Stimulated activated CD4-positive, alpha-beta T cell treated with anti-CD3 and anti-CD28 coated beads, Interleukin-2, amount 100 ng/mL, for 24 hours (primary cell): ENCODE measurements at regions not wholly inside any gene's neighbourhood (a gene's known extent, or its start where the extent isn't known, plus 50 kb on each side); places are given as distances from the start of the nearest gene placed in this dataset.

Source experiments
- DNase-seq, 2 donors: peaks; one replicate each; pipeline ENCODE4 v3.0.0-alpha.2; 2020

DNA sequence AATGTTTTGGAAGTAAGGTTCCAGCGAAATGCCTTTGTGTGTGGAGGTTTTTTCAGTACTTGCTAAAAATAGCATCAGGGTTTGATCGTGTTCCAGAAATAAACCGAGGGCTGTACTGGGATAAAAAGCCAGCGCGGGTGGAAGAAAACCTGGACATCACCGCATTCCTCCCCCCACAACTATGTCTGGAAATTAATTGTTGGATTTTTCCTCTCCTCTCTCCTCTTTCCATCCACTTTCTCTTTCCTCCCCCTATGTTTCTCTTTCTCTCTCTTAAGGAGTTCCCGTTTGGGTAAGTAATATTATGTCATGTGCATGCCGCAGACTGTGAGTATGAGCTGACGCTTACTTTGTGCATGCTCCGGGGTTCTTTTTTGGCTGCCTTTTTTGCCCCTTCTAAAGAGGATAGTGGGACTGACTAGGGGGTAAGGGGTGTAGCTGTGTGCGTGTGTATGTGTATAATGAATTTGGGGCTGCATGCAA lies 104.2 kb upstream of the HSD17B12 start:
- DNase-seq: no peak

DNA sequence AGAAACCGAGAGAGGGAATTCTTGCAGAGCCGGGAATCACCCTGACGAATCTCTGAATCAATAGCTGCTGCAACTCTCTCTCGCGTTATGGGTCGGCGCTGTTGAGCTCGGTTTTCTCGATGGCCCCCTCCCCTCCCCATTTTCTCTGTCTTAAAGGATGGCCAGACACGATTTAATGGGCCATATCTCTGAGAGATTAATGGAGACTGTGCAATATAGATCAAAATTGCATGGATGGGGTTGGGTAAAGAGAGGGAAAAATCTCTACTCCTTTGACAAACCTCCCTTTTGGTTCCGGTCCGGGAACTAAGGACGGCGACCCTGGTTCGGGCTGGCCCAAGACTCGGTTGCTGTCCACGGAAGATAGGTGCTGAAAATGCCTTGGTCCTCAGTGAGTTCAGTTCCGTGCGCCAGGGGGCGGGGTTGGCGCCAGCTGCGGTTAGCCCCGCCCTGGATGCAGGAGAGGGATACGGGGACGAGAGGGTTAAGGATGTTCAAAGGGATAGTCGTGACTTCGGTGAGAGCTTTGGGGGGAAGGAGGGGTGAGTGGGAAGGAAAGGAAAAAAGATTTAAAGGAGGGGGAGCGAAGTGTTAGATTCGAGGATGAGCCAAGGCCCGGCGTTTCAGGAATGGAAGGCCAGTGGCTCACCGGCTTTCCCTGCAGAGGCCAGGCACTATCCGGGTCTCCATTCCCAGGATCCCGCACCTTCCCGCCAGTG lies 103.6 kb upstream of the HSD17B12 start:
- peak in 1 of 2 donors; percentile 36 for DNase-seq

DNA sequence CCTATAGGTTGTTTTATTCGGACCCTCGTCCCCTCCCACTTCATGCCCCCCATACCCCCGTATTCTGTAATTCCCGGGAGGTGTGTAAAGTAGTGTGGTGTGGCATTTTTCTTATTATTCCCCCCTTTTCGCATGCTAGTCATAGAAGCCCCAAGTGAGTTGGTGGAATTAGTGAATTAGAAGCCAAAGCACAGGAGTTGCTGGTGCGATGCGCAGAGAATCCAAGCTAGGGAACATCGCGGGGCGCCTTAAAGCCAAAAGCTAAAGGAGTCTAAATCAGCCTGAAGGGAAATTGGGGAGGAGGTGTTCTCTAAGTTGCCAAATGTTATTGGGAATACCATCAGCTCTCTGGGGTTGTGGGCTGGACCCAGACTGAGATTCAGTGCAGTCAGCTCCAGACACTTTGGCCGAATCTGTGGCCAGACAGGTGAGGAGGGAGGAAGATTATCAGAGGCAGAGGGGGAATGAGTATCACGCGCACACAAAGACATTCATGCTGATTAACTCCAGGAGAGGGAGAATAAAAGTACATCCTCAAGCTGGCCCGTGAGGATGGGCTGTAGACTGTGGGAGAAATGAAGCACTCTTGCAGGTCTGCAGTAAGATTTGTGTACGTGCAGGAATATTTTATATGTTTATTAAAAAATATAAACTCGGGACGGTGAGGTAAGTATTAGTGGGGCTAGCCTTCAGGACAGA lies 102.8 kb upstream of the HSD17B12 start:
- DNase-seq: no peak

DNA sequence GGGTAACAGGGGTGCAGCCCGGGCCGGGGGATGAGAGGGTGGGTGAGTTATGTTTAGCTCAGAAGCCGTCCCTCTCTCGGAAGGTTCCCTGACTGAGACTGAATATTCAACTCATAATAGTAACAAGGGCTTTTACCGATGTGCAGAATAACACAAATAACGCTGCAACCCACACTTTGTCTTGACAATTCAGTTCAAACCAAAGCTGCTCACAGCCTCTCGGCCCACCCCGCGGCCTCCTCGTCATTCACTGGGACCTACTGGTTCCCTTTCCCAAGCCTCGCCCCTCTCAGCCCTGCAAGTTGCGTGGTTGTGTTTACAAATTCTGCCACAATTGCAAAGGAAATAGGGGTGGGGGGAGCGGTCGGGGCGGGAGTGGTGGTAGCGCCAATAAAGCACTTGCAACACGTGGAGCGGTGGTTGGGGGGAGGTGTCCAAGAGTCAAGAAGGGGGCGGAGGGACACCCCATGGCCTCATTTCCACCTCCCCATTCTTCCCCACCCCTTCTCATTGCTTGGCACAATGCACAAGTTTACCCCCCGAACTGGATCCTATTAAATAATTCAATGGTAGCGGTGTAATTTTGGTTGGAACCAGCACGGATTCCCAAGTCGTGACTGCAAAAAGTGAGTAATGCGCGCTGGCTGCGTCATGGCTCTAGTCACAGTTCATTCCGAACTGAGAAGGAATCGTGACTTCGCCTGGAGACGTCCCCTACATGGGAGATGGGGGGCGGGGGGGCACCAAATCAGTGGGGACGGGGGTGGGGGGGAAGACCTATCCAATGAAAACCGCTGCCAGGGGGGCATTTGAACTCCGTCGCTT lies 102.0 kb upstream of the HSD17B12 start:
- no peak for DNase-seq

DNA sequence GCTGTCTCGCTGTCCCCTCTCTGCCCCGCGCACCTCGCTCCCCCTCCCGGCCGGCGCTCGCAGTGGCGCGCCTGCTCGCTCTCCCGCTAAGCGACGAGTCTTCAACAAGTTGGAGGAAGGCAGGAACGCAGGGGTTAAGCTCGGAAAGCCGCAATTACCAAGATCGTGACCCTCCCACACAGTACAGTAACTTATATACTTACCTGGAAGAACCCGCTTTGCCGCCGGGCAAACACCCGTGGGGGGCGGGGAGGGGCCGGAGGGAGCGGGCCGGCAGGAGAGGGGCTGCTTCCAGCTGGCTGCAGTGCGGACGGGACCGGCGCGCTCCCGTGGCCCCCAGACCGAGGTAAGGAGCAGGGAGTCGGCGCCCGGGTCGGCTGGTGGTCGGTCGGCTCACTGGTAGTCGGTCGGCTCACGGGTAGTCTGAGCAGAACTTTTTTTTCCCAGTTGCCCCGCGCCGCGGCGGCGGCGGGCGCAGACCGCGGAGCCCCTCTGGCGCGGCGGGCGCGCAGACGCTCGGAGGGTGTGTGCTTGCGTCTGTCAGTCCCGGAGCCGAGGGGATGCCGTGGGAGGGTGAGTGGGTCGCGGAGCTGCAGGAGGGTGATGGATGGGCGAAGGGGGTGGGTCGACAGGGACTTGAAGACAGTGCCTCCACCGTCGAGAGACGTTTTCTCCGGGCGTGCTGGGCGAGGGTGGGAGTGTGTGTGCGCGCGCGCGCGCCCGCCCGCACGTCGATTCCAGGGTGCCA lies 101.2 kb upstream of the HSD17B12 start:
- DNase-seq: peak; percentile 44 to 65

DNA sequence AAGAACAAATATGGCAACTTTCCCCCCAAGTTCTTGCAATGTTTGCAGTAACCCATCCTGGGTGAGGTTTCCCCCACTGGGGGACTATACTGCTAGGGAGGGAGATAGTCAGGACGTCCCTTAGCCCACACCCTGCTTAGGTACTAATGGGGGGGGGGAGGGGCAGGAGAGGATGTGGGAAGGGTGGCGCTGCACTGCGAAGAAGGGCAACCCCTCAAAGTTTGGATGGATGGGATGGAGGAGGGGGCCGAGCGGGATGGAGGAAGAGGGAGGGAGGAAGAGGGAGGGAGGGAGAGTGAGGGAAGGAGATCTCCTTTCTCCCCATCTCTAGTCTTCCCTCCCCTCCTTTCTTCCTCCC lies 100.6 kb upstream of the HSD17B12 start:
- DNase-seq: no peak

DNA sequence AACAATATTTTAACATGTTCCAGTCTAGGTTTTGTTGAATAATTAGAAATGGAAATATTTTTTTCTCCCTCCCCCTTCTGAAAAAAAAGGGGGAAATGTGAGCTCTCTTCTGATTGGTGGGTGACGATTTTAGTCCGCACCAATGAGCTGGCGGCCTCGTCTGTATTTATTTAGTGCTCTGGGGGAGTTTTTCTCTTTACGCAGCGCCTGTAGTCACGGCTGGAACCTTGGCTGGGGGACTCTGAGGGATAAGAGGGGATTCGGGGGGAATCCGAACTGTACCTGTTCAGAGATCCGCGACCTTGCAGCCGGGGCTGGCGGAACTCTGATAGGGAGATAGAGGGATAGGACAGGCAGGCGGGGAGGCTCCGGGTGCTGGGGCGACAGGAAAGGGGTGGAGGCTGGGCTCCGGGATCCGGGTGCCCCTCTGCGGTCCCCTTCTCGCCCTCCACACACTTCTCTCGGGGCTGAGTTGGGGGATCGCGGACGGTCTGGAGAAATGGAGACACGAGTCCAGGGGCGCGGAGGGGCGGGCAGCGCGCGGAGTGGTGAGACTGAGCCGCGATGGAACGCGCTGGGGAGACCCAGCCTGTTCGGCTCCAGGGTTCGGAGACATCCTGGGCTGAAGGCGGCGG lies 99.7 kb upstream of the HSD17B12 start:
- DNase-seq: no peak

DNA sequence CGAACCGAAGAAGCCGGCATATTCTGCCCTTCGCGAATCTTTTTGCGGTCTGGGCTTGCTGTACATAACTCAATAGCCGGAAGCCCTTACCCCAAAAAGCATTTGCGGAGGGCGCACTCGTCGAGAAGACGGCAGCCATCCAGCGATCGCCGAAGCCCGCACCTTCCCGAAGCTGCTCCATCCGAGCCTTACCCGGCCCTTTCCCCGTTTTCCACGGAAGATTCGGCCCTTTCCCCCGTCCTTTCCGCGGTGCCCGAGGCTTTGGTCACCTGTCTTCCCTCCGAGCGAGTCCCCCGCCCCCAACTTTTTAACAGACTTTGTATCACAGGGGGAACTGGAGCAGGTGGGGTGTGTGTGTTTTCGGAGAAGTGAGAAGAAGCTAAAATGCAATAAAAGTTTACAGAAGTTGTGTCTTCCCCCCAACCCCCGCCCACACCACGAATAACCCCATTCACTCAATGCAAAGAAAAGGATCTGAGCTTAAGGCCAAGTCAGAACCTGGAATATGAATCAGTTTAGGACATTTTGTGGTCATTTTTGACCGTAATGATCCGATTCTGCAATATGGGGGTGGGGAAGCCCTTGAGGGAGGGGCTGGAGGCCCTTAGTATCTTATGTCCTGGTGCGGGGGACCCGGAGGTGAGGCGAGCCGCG lies 99.0 kb upstream of the HSD17B12 start:
- DNase-seq: no peak

DNA sequence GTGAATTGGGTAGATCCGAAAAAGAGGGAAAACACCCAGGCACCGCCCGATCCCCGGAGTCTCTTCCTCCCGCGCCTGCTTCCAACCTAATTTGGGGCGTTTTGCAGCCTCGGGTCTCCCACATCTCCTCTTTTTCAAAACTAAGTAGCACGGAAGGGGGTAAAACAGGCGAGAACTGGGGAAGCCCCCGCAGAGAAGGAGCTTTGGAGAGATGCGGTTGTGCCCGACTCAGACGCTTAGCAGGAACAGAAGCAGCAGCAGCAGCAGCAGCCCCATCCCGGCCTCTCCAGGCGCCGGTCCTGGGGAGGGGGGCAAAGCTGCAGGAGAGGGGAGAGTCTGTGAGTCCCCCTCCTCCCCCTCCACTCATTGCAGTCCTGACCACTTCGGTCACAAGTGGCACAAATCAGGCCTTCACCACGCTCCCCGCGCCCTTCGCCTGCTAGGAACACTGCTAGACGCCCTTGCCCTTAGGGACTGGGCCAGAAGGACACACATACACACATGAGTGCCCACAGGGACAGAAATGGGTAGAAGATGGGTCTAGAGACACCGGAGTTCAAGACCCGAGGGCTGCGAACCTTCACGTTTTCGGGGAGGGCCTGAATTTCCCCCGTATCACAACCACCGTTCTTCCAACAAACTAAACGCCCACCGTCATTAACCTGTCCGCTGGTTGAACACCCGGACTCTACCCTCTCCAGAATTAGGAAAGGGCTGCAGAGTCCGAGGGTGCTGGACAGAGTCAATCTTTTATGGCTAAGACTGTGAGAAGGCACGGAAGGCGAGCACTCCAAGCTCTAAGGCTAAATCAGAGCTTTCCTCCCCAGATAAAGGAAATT lies 98.3 kb upstream of the HSD17B12 start:
- DNase-seq: no peak

DNA sequence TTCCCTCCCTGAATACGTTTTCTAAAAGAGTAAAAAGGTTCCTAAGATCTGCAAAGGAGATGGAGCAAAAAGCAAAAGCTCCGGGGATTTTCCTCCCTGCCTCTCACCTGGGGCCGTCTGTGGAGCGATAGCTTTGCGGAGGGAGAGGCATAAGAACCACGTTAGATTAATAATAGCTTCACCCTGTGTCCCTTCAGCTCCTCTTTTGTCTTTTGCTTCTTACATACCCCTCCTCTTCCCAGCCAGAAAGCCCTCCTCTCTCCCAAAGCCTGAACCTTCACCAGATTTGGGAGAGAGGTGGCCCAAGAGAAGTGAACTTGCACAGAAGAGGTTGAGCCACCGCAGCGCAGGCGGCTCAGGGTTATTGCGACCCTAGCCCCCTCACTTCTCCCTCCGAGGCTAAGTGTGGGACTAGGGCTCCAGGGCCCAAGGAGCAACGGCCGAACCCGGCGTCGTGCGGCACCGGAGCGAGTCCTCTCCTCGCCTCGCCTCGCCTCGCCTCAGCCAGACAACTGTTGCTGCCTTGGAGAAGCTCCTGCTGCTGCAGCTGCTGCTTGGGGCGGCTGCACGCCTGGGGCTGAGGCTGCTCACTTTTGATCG lies 97.6 kb upstream of the HSD17B12 start:
- DNase-seq: no peak

DNA sequence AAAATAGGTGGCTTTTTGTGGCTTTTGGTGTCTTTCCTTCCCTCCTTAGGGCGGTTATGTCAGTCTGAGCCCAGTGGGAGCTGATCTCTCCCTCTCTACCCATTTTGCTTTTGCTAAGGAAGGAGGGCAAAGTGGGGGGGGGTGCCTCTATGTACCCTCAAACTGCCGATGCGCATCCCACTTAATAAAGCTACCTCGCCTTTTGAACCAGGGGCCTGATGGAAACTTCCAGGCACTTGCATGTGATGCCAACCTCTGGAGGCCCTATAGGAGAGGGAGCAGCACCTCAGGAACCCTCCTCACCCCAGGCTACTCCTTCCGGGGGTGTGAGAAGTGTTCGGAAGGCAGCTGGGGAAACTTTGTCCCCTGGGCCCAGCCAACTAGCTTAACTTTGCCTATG lies 97.0 kb upstream of the HSD17B12 start:
- no peak for DNase-seq

DNA sequence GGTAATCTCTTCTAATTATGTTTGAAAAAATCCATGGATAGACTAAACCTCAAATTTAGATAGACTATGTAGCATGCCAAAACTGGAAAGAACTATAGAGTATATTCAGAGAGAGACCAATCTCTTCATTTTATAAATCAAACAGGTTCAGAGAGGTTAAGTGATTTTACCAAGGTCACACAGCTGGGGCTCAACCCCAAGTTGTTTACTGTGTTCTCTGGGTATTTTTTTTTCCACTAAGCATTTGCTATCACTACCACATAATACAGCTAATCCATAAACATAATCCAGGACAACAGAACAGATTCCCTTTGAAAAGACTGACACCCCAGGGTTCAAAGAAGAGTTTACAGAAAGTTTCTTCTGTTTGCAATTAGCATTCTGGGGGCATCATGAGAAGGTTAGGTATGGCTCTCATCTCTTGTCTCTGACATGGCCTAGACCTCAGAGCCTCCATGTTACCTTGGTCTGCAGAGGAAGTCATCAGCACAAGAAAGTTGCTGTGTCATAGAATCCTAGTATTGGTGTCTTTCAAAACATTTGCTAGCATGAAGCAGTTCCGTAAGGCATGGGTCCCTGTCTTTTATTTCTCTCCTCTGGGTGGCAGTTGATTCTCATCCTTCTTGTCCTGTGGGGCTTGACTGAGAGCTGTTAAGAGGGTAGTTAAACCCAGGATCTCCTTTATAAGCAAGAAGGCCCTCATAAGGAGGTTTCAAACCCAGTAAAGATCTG lies 94.5 kb upstream of the HSD17B12 start:
- DNase-seq: no peak

DNA sequence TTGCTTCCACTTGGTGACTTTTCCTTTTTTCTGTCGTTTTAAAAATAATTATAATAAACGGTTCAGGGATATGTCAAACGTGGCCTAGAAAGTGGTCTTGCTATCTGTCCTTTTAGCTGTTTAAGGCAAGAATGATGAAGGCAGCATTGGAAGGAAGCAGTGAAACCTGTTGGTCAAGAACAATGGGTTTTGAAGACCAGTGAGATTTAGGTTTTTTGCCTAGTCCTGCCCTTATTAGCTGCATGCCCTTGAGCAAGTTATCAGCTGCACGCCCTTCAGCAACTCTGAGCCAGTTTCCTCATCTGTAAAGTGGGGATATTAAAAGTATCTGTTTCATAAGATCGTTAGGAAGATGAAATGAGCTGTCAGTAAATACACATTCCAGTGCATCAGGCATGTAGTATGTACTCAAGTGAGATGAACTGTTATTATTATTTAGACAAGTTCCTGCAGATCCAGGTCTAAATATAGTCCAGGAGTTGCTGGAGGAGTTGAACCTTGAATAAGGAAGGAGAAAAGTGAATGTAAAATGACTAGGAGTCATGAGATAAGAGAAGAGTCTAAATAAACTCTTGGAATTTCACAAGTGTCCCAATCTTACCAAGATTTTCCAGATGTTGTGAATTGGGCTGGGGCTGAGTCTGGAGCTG lies 90.8 kb upstream of the HSD17B12 start:
- DNase-seq: no peak

DNA sequence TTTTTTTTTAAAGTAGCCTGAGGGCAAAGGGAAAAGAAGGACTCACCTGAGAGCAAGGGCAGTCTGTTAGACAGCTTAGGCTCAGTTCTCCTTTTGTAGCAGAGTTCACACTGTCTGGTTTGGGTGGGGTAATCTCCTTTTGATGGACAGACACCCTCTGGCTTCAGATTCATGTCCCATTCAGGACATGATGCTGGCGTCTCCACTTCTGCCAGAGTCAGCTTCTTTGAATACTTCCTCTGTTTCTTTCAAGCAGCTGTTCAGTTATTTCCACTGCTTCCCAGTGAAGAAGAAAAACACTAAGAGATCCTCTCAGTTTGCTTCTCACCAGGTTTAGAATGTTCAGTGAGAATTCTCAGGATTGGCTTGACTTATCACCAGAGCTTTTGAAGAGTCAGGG lies 79.0 kb upstream of the HSD17B12 start:
- DNase-seq: no peak

DNA sequence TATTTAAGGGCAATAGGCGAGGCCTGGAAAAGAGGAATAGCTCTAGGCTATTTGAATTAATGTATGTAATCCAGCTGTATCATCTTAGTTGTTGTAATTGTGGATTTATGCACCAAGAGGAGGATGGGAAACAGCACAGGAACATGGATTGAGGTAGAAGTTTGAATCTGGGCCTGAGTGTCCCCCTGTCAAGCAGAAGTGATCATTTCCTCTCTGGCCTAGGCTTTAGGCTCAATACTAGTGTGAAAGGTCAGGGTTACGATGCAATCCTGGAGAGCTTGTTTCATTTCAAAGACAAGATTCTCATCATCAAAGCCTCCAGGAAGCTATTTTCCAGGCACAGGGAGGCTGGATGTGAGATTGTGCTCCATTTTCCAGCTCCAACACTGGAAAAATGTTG lies 77.9 kb upstream of the HSD17B12 start:
- no peak for DNase-seq

DNA sequence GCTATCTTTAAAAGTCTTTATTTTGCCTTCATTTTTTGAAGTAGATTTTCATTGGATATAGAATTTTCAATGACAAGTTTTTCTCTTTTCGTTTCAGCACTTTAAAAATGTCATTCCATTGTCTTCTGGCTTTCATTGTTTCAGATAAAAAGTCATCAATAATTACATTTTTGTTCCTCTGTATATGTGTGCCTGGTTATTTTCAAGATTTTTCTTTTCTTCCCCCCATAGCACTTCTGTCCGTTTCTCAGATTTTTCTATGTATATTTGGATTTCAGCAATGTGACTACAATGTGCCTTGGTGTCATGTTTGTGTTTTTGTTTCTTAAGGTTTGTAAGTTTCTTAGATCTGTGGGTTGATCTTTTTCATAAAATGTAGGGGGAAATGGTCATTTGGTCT lies 66.3 kb upstream of the HSD17B12 start:
- no peak for DNase-seq

DNA sequence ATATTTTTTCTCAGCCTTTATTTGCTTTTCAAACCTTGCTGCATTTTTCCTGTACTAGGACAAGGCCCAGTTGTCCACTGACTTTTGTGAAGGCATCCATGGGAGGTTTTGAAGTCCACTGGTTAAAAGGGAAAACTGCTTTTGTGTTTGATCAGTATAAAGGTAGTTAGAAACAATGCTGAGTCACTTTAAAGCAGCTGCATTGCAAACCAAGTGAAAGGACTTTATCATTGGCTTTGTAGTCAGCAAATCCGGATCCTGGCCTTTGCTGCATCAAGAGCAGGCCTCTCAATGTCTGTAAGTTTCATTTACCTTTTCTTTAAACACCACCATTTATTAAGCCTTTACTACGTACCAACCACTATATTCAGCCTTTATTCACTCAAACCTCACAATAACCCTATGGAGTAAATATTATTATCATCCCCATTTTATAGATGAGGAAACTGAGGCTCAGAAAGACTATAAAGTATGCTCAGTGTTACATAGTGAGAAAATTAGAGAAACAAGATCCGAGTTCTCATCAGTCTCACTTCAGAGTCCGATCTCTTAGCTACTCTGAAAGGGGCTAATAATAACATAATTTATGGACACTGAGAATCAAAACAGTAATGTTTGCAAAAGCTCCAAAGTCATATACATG lies 60.6 kb upstream of the HSD17B12 start:
- DNase-seq: no peak

DNA sequence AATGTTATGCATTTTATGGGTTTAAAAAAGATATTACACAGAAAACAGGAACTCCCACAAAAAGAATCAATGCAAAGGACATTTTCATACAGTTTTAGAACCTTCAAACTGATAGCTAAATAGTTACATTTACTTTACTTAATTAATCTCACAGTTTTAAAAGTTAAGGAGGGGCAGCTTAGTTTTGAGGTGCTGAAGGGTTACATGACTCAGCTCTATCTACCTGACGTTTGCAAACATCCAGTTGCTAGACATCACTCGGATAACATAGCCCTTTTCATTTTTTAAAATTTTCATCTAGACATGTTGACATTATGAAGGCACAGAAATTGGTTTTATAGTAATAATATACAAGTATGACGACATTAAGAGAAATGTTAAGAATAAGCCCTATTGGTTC lies 53.7 kb upstream of the HSD17B12 start:
- DNase-seq: no peak
